ENCODE measurements at regions not wholly inside any gene's neighbourhood (a gene's known extent, or its start where the extent isn't known, plus 50 kb on each side); places are given as distances from the start of the nearest gene placed in this dataset.

DNA sequence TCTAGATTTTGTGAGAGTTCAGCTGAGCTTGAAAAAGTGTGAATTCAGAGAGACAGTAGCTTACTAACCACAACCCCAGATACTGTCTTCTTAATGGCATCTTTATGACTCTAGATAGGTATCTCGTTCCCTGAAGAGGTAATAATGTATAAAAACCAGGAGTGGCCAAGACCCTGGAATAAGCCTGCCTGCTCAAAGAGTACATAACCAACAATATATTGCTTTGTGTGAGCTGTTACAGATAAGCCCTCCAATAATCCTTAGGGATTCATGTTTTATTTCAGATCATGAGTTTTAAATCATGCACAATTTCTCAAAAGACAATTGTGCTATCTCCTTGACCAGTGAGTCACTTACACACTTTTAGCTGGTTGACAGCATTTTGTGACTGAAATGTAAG lies 327.8 kb upstream of the ADGRB3 start:
- no peak for TF ChIP-seq ZFX (IDR thresholded peaks at IDR 0.05; ENCODE audit: borderline replicate concordance)
- TF ChIP-seq, protein P1, sequence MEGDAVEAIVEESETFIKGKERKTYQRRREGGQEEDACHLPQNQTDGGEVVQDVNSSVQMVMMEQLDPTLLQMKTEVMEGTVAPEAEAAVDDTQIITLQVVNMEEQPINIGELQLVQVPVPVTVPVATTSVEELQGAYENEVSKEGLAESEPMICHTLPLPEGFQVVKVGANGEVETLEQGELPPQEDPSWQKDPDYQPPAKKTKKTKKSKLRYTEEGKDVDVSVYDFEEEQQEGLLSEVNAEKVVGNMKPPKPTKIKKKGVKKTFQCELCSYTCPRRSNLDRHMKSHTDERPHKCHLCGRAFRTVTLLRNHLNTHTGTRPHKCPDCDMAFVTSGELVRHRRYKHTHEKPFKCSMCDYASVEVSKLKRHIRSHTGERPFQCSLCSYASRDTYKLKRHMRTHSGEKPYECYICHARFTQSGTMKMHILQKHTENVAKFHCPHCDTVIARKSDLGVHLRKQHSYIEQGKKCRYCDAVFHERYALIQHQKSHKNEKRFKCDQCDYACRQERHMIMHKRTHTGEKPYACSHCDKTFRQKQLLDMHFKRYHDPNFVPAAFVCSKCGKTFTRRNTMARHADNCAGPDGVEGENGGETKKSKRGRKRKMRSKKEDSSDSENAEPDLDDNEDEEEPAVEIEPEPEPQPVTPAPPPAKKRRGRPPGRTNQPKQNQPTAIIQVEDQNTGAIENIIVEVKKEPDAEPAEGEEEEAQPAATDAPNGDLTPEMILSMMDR (IDR thresholded peaks at IDR 0.05), result no peak
- no peak overlapping the region for H3K27ac ChIP-seq

DNA sequence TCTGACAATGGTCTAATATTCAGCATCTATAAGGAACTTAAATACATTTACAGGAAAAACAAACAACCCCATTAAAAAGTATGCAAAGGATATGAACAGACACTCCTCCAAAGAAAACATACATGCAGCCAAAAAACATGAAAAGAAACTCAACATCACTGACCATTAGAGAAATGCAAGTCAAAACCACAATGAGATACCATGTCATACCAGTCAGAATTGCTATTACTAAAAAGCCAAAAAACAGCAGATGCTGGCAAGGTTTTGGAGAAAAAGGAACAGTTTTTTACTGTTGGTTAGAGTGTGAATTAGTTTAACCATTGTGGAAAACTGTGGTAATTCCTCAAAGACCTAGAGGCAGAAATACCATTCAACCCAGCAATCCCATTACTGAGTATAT lies 339.0 kb upstream of the ADGRB3 start:
- no peak overlapping the region for H3K27ac ChIP-seq

DNA sequence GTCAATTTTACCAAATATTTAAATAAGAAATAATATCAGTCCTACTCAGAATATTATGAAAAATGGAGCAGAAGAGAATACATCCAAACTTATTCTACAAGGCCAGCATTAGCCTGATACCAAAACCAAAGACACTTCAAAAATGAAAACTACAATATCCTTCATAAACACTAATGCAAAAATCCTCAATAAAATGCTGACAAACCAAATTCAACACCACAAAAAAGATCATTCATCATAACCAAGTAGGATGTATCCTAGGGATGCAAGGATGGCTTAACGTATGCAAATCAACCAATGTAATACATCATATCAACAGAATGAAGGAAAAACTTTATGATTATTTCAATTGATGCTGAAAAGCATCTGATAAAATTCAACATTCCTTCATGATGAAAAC lies 352.4 kb upstream of the ADGRB3 start:
- H3K27ac ChIP-seq, result no peak overlapping the region
- TF ChIP-seq ZFX (IDR thresholded peaks at IDR 0.05; ENCODE audit: borderline replicate concordance), result no peak

More for the DNA sequence above, 339.0 kb upstream of the ADGRB3 start:
- TF ChIP-seq, protein P1 (IDR thresholded peaks at IDR 0.05), result no peak
- TF ChIP-seq ZFX (IDR thresholded peaks at IDR 0.05; ENCODE audit: borderline replicate concordance), result no peak

DNA sequence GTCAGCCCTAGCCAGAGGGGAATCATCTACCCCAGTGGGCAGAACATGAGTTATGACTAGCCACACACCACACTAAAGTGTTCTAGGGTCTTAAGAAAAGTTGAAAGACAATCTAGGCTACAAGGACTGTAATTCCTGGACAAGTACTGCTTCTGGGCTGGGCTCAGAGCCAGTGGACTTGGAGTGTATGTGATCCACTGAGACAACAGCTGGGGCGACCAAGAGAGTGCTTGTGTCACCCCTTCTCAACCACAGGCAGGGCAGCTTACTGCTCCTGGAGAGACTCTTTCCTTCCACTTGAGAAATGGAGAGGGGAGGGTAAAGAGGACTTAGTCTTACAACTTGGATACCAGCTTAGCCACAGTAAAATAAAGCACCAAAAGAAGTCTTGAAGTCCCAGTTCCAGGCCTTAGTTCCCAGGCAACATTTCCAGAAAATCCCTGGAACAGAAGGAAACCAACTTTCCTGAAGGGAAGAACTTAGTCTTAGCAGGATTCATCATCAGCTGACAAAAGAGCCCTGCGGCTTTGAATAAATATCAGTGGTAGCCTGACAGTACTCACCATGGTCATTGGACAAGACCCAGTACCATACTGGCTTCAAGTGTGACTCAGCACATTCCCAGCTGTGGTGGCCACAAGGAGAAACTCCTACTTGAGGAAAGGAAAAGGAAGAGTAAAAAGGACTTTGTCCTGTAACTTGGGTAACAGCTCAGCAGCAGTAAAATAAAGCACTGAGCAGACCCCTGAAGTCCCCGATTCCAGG lies 355.1 kb upstream of the ADGRB3 start:
- TF ChIP-seq, protein P1 (IDR thresholded peaks at IDR 0.05), result no peak
- no peak for TF ChIP-seq ZFX (IDR thresholded peaks at IDR 0.05; ENCODE audit: borderline replicate concordance)
- H3K27ac ChIP-seq, result no peak overlapping the region

DNA sequence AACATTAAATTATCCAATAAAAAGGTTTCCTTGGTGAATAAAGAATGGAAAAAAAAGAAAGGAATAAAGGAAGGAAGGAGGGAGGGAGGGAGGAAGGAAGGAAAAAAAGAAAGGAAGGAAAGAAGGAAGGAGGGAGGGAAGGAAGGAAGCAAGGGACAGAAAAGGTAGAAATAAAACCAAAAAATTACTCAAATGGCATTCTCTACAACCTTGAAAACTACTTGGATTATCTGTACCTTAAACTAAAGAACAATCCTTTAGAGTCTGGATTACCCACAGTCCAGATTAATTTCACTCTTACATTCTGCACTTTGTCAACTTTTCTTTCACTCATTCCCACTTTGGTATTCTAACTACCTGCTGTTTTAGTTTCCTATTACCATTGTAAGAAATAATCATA lies 361.8 kb upstream of the ADGRB3 start:
- H3K27ac ChIP-seq, result no peak overlapping the region
- TF ChIP-seq, protein P1 (IDR thresholded peaks at IDR 0.05), result no peak
- TF ChIP-seq ZFX (IDR thresholded peaks at IDR 0.05; ENCODE audit: borderline replicate concordance), result no peak

DNA sequence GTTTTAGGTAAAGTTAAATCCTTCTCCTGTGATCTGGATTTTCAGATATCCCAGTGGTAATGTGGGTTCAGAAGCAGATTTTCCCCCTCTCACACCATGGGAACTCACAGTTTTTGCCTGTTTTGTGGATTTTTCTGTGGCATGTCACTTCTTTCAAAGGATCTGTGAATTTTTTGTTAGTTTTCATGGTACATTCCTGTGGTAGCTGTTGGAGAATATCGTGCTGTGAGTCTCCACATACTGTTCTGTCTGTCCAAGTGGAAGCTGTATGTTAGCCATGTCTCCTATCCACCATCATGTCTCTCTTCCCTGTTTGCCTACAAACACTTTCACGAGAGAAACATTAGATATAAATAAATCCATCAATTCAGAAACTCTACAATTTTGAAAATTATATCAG lies 378.7 kb upstream of the ADGRB3 start:
- no peak overlapping the region for H3K27ac ChIP-seq
- TF ChIP-seq, protein P1 (IDR thresholded peaks at IDR 0.05), result no peak
- TF ChIP-seq ZFX (IDR thresholded peaks at IDR 0.05; ENCODE audit: borderline replicate concordance), result no peak

DNA sequence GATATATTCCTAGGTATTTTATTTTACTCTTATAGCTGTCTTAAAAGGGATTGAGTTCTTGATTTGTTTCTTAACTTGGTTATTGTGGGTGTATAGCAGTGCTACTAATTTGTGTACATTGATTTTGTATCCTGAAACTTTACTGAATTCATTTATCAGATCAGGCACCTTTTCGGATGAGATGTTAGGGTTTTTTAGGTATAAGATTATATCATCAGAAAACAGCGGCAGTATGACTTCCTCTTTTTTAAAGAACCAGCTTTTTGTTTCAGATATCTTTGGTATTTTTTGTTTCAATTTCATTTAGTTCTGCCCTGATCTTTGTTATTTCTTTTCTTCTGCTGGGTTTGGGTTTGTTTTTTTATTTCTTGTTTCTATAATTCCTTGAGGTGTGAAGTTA lies 382.4 kb upstream of the ADGRB3 start:
- TF ChIP-seq ZFX (IDR thresholded peaks at IDR 0.05; ENCODE audit: borderline replicate concordance), result no peak
- TF ChIP-seq, protein P1 (IDR thresholded peaks at IDR 0.05), result no peak
- no peak overlapping the region for H3K27ac ChIP-seq

DNA sequence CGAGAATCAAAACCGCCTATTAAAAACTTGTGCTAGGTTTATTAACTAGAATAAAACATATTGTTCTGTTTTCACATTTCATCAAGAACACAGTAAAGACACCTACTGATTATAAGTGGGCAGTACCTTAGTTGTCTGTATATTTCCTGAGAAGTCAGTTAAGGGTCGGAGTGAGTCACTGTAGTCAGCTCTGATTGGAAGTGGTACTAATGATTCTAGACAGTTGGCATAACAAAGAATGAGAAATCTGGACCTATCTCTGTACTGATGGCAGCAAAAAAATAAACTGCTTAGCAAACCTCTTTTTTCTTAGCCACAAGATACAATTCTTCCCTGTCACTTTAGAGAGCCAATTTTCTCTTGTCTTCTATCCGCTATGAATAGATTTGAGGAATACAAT lies 387.3 kb upstream of the ADGRB3 start:
- no peak overlapping the region for H3K27ac ChIP-seq
- TF ChIP-seq, protein P1 (IDR thresholded peaks at IDR 0.05), result no peak
- TF ChIP-seq ZFX (IDR thresholded peaks at IDR 0.05; ENCODE audit: borderline replicate concordance), result no peak
